CD4-positive, alpha-beta T cell (primary cell): ENCODE measurements at regions not wholly inside any gene's neighbourhood (a gene's known extent, or its start where the extent isn't known, plus 50 kb on each side); places are given as distances from the start of the nearest gene placed in this dataset.

ENCODE experiments used
- ATAC-seq: fragments of 200-7000 bp; cut with Tn5 transposase; one replicate; pipeline ENCODE4 v1.10.0; 2022; ENCODE audit warnings: mild to moderate bottlenecking; ENCODE audit not compliant: poor library complexity
- CTCF ChIA-PET: fragments of 350-600 bp; sonication (Branson Sonifier 250); formaldehyde crosslinking; loops from one replicate; lab custom pipeline; 2021; ENCODE audit warnings: antibody characterized with exemption, inconsistent platforms; lab: Charles Lee
- POLR2A ChIA-PET: fragments of 350-600 bp; sonication (Branson Sonifier 250); formaldehyde crosslinking; loops from one replicate; lab custom pipeline; 2021; ENCODE audit warnings: antibody characterized with exemption, inconsistent platforms; lab: Charles Lee
- DNase-seq, 14 experiments: peaks; one replicate each; pipeline ENCODE4 v3.0.0-alpha.2; 2013 to 2020; ENCODE audit warnings: mixed read lengths in 2 of 14
- H3K27ac ChIP-seq, 2 donors: one replicate each; pipeline versions ENCODE4 v1.5.1 to v1.7.0; 2013; ENCODE audit warnings: low read length in 2 of 2, low read depth in 1 of 2, mild to moderate bottlenecking in 1 of 2
- H3K27me3 ChIP-seq, 2 experiments: 1 replicate in 1 of 2; 2 replicates in 1 of 2; pipeline versions ENCODE4 v1.6.1 to v1.7.0; 2013; ENCODE audit warnings: low read length in 2 of 2, control low read depth in 1 of 2, mild to moderate bottlenecking in 1 of 2, moderate library complexity in 1 of 2; ENCODE audit not compliant: insufficient read depth in 2 of 2, control insufficient read depth in 1 of 2
- H3K36me3 ChIP-seq: one replicate; pipeline ENCODE4 v1.6.1; 2013; ENCODE audit warnings: low read length, control low read depth; ENCODE audit not compliant: insufficient read depth
- H3K4me1 ChIP-seq: one replicate; pipeline ENCODE4 v1.6.1; 2013; ENCODE audit warnings: low read length, control low read depth; ENCODE audit not compliant: insufficient read depth
- H3K4me3 ChIP-seq: one replicate; pipeline ENCODE4 v1.5.1; 2013; ENCODE audit warnings: mild to moderate bottlenecking, low read length, moderate library complexity
- H3K9me3 ChIP-seq, 2 experiments: 1 replicate in 1 of 2; 2 replicates in 1 of 2; pipeline versions ENCODE4 v1.6.1 to v1.7.0; 2013; ENCODE audit warnings: low read length in 2 of 2, mild to moderate bottlenecking in 2 of 2, control low read depth in 1 of 2, moderate library complexity in 1 of 2; ENCODE audit not compliant: control insufficient read depth in 1 of 2, insufficient read depth in 1 of 2
- H3K27ac Mint-ChIP-seq: one replicate; pipeline ENCODE4 v1.8.0; 2020; ENCODE audit warnings: mixed read lengths
- H3K27me3 Mint-ChIP-seq: one replicate; pipeline ENCODE4 v1.8.0; 2021; ENCODE audit warnings: mixed read lengths
- H3K36me3 Mint-ChIP-seq: one replicate; pipeline ENCODE4 v1.8.0; 2021; ENCODE audit warnings: low read depth, mixed read lengths
- H3K4me1 Mint-ChIP-seq: one replicate; pipeline ENCODE4 v1.8.0; 2021; ENCODE audit warnings: low read depth, mixed read lengths
- H3K4me3 Mint-ChIP-seq: one replicate; pipeline ENCODE4 v1.8.0; 2020; ENCODE audit warnings: mild to moderate bottlenecking, mixed read lengths
- H3K9me3 Mint-ChIP-seq: one replicate; pipeline ENCODE4 v1.8.0; 2020; ENCODE audit warnings: mixed read lengths
- intact Hi-C, 2 experiments: fragments of 100-400 bp; cut with DNase I in 1 of 2; cut with micrococcal nuclease in 1 of 2; formaldehyde crosslinking; loops; one replicate each; pipeline versions ENCODE4 v1.15.1 to v1.9.0; 2023 to 2025; cut with DNase I, micrococcal nuclease
- TF ChIP-seq, protein P1 (sequence below): fragments of 200-600 bp; IDR thresholded peaks from one replicate; pipeline ENCODE4 v1.8.0; 2022; ENCODE audit warnings: antibody characterized with exemption, mild to moderate bottlenecking

- peaks cover 3% of the 10 kb centered on the region for H3K4me1 ChIP-seq
- intact Hi-C loops, result no loop called here
- Mint-ChIP-seq H3K36me3 (no peaks in the 10 kb centered on the region), H3K9me3 (no peaks in the 10 kb centered on the region), H3K4me1 (peaks cover 15% of the 10 kb centered on the region), H3K4me3 (no peak overlapping the region), H3K27ac (no peak overlapping the region), H3K27me3 (no peaks in the 10 kb centered on the region)
- TF ChIP-seq, protein P1, sequence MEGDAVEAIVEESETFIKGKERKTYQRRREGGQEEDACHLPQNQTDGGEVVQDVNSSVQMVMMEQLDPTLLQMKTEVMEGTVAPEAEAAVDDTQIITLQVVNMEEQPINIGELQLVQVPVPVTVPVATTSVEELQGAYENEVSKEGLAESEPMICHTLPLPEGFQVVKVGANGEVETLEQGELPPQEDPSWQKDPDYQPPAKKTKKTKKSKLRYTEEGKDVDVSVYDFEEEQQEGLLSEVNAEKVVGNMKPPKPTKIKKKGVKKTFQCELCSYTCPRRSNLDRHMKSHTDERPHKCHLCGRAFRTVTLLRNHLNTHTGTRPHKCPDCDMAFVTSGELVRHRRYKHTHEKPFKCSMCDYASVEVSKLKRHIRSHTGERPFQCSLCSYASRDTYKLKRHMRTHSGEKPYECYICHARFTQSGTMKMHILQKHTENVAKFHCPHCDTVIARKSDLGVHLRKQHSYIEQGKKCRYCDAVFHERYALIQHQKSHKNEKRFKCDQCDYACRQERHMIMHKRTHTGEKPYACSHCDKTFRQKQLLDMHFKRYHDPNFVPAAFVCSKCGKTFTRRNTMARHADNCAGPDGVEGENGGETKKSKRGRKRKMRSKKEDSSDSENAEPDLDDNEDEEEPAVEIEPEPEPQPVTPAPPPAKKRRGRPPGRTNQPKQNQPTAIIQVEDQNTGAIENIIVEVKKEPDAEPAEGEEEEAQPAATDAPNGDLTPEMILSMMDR, result no peak
- no peak overlapping the region for H3K27ac ChIP-seq
- no peak overlapping the region for H3K4me3 ChIP-seq
- CTCF ChIA-PET, result no interaction called here
- DNase-seq, result no peak
- no peaks in the 10 kb centered on the region for H3K9me3 ChIP-seq
- H3K27me3 ChIP-seq, result no peaks in the 10 kb centered on the region
- POLR2A ChIA-PET, result no interaction called here
- H3K36me3 ChIP-seq, result no peaks in the 10 kb centered on the region
- no peak for ATAC-seq
These were observed 156.3 kb downstream of the VSIG4 start for GRCh38 chrX:65883556-65883955.

DNA sequence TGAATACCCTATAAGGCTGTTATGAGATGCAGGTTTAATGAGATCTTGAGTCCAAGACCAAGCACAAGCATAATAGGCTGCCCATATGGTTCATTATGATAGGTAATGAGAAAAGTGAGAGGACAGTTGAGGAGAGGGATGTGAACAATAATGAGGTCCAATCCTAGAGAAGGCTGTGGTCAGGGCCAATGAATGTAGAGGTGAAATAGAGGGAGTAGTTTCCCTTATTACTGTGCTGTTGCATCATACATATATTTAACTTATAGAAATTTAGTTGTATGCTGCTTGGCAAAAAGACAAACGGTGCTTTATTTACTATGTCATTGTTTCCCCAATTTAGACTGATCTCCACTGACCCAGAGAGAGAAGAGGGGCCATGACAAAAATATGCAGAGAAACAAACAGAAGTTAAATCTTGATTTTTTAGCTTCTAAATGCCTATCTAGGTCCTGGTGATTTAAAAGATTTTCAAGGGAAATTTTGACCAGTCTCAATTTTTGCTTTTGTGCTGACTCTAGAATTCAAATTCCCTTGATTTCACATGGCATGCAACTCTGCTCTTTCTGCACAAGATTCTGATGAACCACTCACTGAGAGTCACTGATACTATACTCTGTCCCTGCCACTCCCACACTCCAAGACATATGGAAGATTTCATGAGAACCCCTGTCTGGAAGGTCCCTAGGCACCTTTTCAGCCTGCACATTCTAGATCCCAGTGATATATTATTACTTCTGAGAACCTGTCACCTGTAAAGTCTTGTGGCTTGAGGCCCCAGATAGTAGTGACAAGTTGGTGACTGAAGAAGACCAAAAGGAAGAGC is 159.7 kb downstream of the VSIG4 start:
- peaks cover 3% of the 10 kb centered on the region for H3K4me1 ChIP-seq
- ChIA-PET CTCF (no interaction called here), POLR2A (no interaction called here)
- no peak overlapping the region for H3K4me3 ChIP-seq
- no peaks in the 10 kb centered on the region for H3K27me3 ChIP-seq
- H3K27me3 Mint-ChIP-seq, result no peaks in the 10 kb centered on the region
- no peak overlapping the region for H3K27ac Mint-ChIP-seq
- no peaks in the 10 kb centered on the region for H3K9me3 Mint-ChIP-seq
- H3K4me3 Mint-ChIP-seq, result no peak overlapping the region
- H3K27ac ChIP-seq, result no peak overlapping the region
- H3K4me1 Mint-ChIP-seq, result peaks cover 24% of the 10 kb centered on the region
- no peaks in the 10 kb centered on the region for H3K36me3 ChIP-seq
- ATAC-seq, result no peak
- no peak for DNase-seq
- no peaks in the 10 kb centered on the region for H3K9me3 ChIP-seq
- no peaks in the 10 kb centered on the region for H3K36me3 Mint-ChIP-seq
- intact Hi-C loops, result no loop called here
- TF ChIP-seq, protein P1, result no peak

- DNase-seq, result no peak
- Histone ChIP-seq H3K9me3 (no peaks in the 10 kb centered on the region), H3K27ac (no peak overlapping the region), H3K27me3 (no peaks in the 10 kb centered on the region), H3K4me1 (peaks cover 10% of the 10 kb centered on the region), H3K36me3 (no peaks in the 10 kb centered on the region), H3K4me3 (no peak overlapping the region)
- TF ChIP-seq, protein P1, result no peak
- intact Hi-C loops, result no loop called here
- no peaks in the 10 kb centered on the region for H3K9me3 Mint-ChIP-seq
- no peaks in the 10 kb centered on the region for H3K36me3 Mint-ChIP-seq
- ChIA-PET CTCF (no interaction called here), POLR2A (no interaction called here)
- ATAC-seq, result no peak
- no peaks in the 10 kb centered on the region for H3K27me3 Mint-ChIP-seq
- H3K27ac Mint-ChIP-seq, result no peak overlapping the region
- H3K4me1 Mint-ChIP-seq, result peaks cover 13% of the 10 kb centered on the region
- H3K4me3 Mint-ChIP-seq, result no peak overlapping the region
These were observed 161.4 kb downstream of the VSIG4 start for GRCh38 chrX:65878456-65878855.
